ENCODE measurements at regions not wholly inside any gene's neighbourhood (a gene's known extent, or its start where the extent isn't known, plus 50 kb on each side); places are given as distances from the start of the nearest gene placed in this dataset.

DNA sequence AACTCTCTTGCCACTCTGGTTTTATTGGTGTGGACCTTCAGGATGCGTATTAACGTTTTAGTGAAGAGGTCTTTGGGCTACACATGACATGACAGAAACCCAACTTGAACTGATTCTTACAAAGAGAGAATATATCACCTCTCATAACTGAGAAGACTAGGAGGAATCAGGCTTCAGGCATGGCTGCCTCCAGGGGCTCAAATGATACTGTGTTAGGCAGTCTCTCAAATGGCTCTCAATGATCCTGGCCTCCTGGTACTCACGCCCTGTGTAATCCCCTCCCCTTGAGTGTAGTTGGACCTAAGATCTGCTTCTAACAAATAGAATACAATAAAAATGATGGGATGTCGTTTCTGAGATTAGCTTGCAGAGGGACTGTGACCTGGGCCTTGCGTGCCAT is 58.5 kb upstream of the SYPL1 start:
- FAIRE-seq: no peak
- Histone ChIP-seq H3K9me3 (ENCODE audit: low read length) (no peaks in the 10 kb centered on the region), H3K27me3 (ENCODE audit: control insufficient read depth in 1 of 2, insufficient read depth in 2 of 2, low read length in 2 of 2) (peaks cover 0 to 31% of the 10 kb centered on the region in 2 experiments; a peak in 2 of 5 replicates), H3K4me1 (ENCODE audit: insufficient read depth, low read length) (no peaks in the 10 kb centered on the region), H4K20me1 (ENCODE audit: insufficient read depth, low read length) (no peaks in the 10 kb centered on the region), H3K27ac (ENCODE audit: extremely low read length, insufficient read depth, low read length) (no peak overlapping the region), H3K4me3 (replicated peaks in 1 of 3; ENCODE audit: insufficient read depth in 1 of 3, low read depth in 2 of 3, low read length in 3 of 3) (no peak overlapping the region), H3K4me2 (ENCODE audit: low read depth, low read length) (no peak overlapping the region), H2AFZ (ENCODE audit: low read length) (no peak overlapping the region), H3K9ac (ENCODE audit: insufficient read depth, low read depth, low read length) (no peak overlapping the region), H3K79me2 (ENCODE audit: insufficient read depth, low read length) (no peaks in the 10 kb centered on the region), H3K36me3 (replicated peaks in 1 of 2; ENCODE audit: control insufficient read depth in 1 of 2, insufficient read depth in 2 of 2, low read length in 2 of 2) (no peaks in the 10 kb centered on the region)
- DNase-seq (ENCODE audit: low spot score): no peak
- intact Hi-C loops (cut with micrococcal nuclease; ENCODE audit: unreplicated experiment) (no loop called here), in situ Hi-C loops (cut with HindIII; ENCODE audit: extremely low pct_ligation_motif_present, low pct_unique_long_range_greater_than_20kb) (no loop called here)
- no peak for TF ChIP-seq KAT2B (IDR thresholded peaks at IDR 0.05; ENCODE audit: borderline replicate concordance, low read depth, low read length)
- peak; percentile 89; the same call in 1 of the 2 replicates for TF ChIP-seq ZNF329 (CRISPR knock-in tag; IDR thresholded peaks at IDR 0.05; ENCODE audit: low read depth)
- no peak for TF ChIP-seq KMT2A (CRISPR knock-in tag; IDR thresholded peaks at IDR 0.05)
- POLR2A ChIA-PET: no interaction called here
- ATAC-seq: no peak
- CTCF ChIA-PET (ENCODE audit: low intra/inter-chr PET ratio, low total read pairs): no interaction called here
- BruUV-seq (replicated peaks): no TSS peak
- 19% methylated on average over 3 of the region's 5 CpGs for WGBS (ENCODE audit: low lambda C conversion rate)

DNA sequence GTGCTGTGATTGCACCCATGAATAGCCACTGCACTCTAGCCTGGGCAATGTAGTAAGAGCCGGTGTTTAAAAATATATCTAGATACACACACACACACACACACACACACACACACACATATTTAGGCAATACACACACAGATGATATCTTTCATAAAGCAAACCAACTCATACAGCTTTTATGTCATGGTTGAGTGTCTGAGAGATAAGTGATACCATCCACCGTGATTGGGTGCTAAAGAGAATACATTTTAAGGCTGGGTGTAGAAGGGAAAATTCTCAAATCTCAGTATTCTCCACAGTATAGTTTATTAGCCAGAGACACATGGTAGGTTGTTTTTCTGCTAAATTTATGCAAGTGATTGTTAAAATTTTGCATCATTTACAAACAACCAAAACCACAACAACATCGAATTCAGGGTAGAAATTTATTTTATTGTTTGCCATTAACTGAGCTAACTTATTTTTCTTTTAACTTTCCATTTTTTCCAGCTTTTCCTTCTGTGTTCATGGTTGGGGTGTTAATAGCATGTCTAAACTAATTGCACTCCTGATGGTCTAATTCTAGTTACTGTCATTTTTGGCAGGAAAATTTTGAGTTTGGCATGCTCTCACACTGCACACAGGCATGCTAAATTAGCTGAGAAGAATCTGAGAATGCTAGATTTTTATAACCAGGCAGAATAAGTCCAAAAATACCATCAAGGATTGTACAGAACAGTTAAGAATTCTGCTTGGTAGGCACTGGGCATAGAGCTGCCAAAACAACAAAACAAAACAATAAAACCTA is 57.9 kb upstream of the SYPL1 start:
- FAIRE-seq: no peak
- H3K27ac ChIP-seq (ENCODE audit: extremely low read length, insufficient read depth, low read length): no peak overlapping the region
- intact Hi-C loops (cut with micrococcal nuclease; ENCODE audit: unreplicated experiment): loop anchor here (10.0 kb wide), 1 partner anchor 515 kb away; no protein-coding TSS in a partner anchor
- TF ChIP-seq CREM (IDR thresholded peaks at IDR 0.05) (no peak), CREM (CRISPR knock-in tag; IDR thresholded peaks at IDR 0.05) (no peak), SMAD3 (CRISPR knock-in tag; IDR thresholded peaks at IDR 0.05) (no peak), ETV6 (CRISPR knock-in tag; conservative IDR thresholded peaks at IDR 0.05) (no peak), HNRNPUL1 (IDR thresholded peaks at IDR 0.05; ENCODE audit: low read depth, low read length) (no peak), ARNT2 (CRISPR knock-in tag; IDR thresholded peaks at IDR 0.05; ENCODE audit: low read depth) (no peak), ZNF543 (CRISPR knock-in tag; IDR thresholded peaks at IDR 0.05) (no peak), SMARCC2 (IDR thresholded peaks at IDR 0.05) (no peak), ZBTB4 (CRISPR knock-in tag; IDR thresholded peaks at IDR 0.05; ENCODE audit: borderline replicate concordance) (no peak), ZBTB46 (CRISPR knock-in tag; IDR thresholded peaks at IDR 0.05; ENCODE audit: borderline replicate concordance) (no peak)
- TF ChIP-seq, protein P1, sequence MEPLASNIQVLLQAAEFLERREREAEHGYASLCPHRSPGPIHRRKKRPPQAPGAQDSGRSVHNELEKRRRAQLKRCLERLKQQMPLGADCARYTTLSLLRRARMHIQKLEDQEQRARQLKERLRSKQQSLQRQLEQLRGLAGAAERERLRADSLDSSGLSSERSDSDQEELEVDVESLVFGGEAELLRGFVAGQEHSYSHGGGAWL (CRISPR knock-in tag; IDR thresholded peaks at IDR 0.05): no peak

More for the DNA sequence above, 57.9 kb upstream of the SYPL1 start:
- ChIA-PET CTCF (ENCODE audit: low intra/inter-chr PET ratio, low total read pairs) (no interaction called here), POLR2A (no interaction called here)
- no peak overlapping the region for H3K4me2 ChIP-seq (ENCODE audit: low read depth, low read length)
- no TSS peak for BruUV-seq (replicated peaks)
- H4K20me1 ChIP-seq (ENCODE audit: insufficient read depth, low read length): no peaks in the 10 kb centered on the region
- ATAC-seq (no peak), DNase-seq (ENCODE audit: low spot score) (no peak)
- WGBS (ENCODE audit: low lambda C conversion rate): 0% methylated on average over 3 of the region's 3 CpGs
- in situ Hi-C loops (cut with HindIII; ENCODE audit: extremely low pct_ligation_motif_present, low pct_unique_long_range_greater_than_20kb): no loop called here
- no peaks in the 10 kb centered on the region for H3K4me1 ChIP-seq (ENCODE audit: insufficient read depth, low read length)
- no peak overlapping the region for H3K9ac ChIP-seq (ENCODE audit: insufficient read depth, low read depth, low read length)
- H3K9me3 ChIP-seq (ENCODE audit: low read length): no peaks in the 10 kb centered on the region
- no peak overlapping the region for H2AFZ ChIP-seq (ENCODE audit: low read length)
- no peak overlapping the region for H3K4me3 ChIP-seq (replicated peaks in 1 of 3; ENCODE audit: insufficient read depth in 1 of 3, low read depth in 2 of 3, low read length in 3 of 3)
- no peaks in the 10 kb centered on the region for H3K79me2 ChIP-seq (ENCODE audit: insufficient read depth, low read length)
- peaks cover 0 to 31% of the 10 kb centered on the region in 2 experiments; a peak in 2 of 5 replicates for H3K27me3 ChIP-seq (ENCODE audit: control insufficient read depth in 1 of 2, insufficient read depth in 2 of 2, low read length in 2 of 2)
- no peaks in the 10 kb centered on the region for H3K36me3 ChIP-seq (replicated peaks in 1 of 2; ENCODE audit: control insufficient read depth in 1 of 2, insufficient read depth in 2 of 2, low read length in 2 of 2)

Measured in HepG2 (cell line).